SK-N-MC (cell line): ENCODE measurements at regions not wholly inside any gene's neighbourhood (a gene's known extent, or its start where the extent isn't known, plus 50 kb on each side); places are given as distances from the start of the nearest gene placed in this dataset.
"Not testable (repeated sequence)": the region's sequence is repeated elsewhere in the genome, so short reads cannot be mapped to it uniquely, and the experiment has no call there.

ENCODE experiments used
- DNase-seq: peaks from one replicate; pipeline ENCODE4 v3.0.0-alpha.2; 2011; ENCODE audit warnings: low read depth, low spot score
- H3K27ac ChIP-seq: fragments of 200-600 bp; sonication (generic); 2 replicates; pipeline ENCODE4 v1.5.1; 2016; ENCODE audit warnings: mixed run types
- H3K36me3 ChIP-seq: fragments of 200-600 bp; sonication (generic); 2 replicates; pipeline ENCODE4 v1.6.1; 2017; ENCODE audit warnings: antibody characterized with exemption, low read length, mixed read lengths; ENCODE audit not compliant: insufficient read depth
- H3K4me3 ChIP-seq: fragments of 200-600 bp; sonication (generic); 2 replicates; pipeline ENCODE4 v1.5.1; 2016
- H3K9ac ChIP-seq: fragments of 200-600 bp; sonication (generic); 2 replicates; pipeline ENCODE4 v1.8.0; 2017; ENCODE audit warnings: mixed run types, mixed read lengths; ENCODE audit not compliant: insufficient read length
- H3K9me3 ChIP-seq: fragments of 200-600 bp; sonication (generic); 2 replicates; pipeline ENCODE4 v1.6.1; 2017; ENCODE audit warnings: low read depth, mild to moderate bottlenecking, antibody characterized with exemption, low read length, moderate library complexity, mixed read lengths
- EZH2 ChIP-seq: fragments of 200-600 bp; sonication (generic); IDR thresholded peaks from one replicate; pipeline ENCODE4 v1.6.1; 2017; ENCODE audit warnings: antibody characterized with exemption
- FOXP2 ChIP-seq: optimal IDR thresholded peaks from 2 replicates; pipeline ENCODE3; 2011; ENCODE audit warnings: mild to moderate bottlenecking, moderate library complexity; ENCODE audit not compliant: insufficient read depth; ENCODE audit errors: extremely low read length, control extremely low read depth
- POLR2AphosphoS5 ChIP-seq: IDR thresholded peaks from 2 replicates; pipeline ENCODE4 v1.6.1; 2012; ENCODE audit warnings: mild to moderate bottlenecking, low read depth, low read length, borderline replicate concordance

DNA sequence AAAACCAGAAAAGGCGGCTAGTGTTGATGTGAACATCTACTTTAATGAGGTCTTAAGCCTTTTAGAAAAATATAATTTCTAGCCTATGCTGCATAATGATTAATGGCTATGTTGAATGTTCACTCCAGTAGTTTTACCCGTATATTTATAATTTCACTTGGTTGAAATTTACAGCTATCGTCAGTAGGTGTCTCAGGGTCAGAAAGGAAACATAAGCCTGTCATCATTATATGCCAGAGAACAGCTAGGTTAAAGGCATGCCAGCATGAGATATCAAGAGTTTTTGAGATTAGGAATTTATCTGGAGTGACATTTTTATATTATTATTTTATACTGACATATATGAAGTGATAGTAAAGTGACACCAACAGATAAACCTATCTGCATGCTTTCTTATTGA, 904.1 kb downstream of the OTOL1 start:
- no peak overlapping the region for H3K4me3 ChIP-seq
- H3K27ac ChIP-seq: no peak overlapping the region
- no peak for TF ChIP-seq POLR2AphosphoS5
- no peaks in the 10 kb centered on the region for H3K36me3 ChIP-seq
- H3K9ac ChIP-seq: no peak overlapping the region
- peaks cover 8% of the 10 kb centered on the region; the same call in 1 of the 2 replicates for H3K9me3 ChIP-seq
- DNase-seq: no peak

DNA sequence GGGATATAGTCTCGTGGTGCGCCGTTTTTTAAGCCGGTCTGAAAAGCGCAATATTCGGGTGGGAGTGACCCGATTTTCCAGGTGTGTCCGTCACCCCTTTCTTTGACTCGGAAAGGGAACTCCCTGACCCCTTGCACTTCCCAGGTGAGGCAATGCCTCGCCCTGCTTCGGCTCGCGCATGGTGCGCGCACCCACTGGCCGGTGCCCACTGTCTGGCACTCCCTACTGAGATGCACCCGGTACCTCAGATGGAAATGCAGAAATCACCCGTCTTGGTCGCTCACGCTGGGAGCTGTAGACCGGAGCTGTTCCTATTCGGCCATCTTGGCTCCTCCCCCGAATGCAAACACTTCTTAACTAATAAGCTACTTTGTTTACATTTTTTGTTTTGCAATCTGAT, 914.9 kb downstream of the OTOL1 start:
- H3K27ac ChIP-seq, H3K36me3 ChIP-seq, H3K9me3 ChIP-seq, H3K9ac ChIP-seq, DNase-seq, H3K4me3 ChIP-seq: not testable (repeated sequence)

DNA sequence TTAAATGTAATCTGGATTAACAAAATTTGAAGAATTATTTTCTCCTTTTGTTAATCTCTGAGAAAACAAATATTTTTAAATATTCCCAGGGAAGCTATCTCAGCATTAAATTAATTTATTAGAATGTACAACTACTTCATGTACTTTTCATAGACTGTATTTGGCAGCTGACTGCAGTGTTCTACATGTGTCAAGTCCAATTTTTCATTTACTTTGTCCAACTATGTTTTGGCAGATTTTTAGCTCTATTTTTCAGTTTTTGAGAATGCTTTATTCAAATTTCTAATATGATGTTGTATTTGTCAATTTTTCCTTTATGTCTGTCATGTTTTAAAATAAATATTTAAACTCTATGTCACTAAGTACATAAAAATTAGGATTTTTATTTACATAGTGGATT, 925.1 kb downstream of the OTOL1 start:
- H3K9me3 ChIP-seq: no peaks in the 10 kb centered on the region
- no peaks in the 10 kb centered on the region for H3K36me3 ChIP-seq
- no peak for DNase-seq
- H3K27ac ChIP-seq: no peak overlapping the region
- no peak overlapping the region for H3K4me3 ChIP-seq
- no peak overlapping the region for H3K9ac ChIP-seq
- TF ChIP-seq EZH2: no peak
- TF ChIP-seq FOXP2: no peak
- no peak for TF ChIP-seq POLR2AphosphoS5

DNA sequence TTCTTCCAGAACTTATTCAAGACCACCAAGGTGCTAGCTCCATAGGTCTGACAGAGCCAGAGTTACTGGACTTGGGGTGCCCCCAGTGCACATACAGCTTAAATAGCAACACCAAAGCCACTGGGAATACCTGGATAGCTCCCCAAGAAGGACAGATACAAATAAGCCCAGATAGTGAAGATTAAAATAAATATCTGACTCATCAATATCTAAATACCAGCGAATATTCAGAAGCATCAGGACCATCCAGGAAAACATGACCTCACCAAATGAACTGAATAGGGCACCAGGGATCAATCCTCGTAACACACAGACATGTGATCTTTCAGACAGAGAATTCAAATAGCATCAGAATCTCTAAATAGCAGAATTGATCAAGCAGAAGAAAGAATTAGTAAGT, 931.6 kb downstream of the OTOL1 start:
- TF ChIP-seq FOXP2: no peak
- TF ChIP-seq EZH2: no peak
- no peak for TF ChIP-seq POLR2AphosphoS5
- no peak for DNase-seq
- no peaks in the 10 kb centered on the region for H3K9me3 ChIP-seq

DNA sequence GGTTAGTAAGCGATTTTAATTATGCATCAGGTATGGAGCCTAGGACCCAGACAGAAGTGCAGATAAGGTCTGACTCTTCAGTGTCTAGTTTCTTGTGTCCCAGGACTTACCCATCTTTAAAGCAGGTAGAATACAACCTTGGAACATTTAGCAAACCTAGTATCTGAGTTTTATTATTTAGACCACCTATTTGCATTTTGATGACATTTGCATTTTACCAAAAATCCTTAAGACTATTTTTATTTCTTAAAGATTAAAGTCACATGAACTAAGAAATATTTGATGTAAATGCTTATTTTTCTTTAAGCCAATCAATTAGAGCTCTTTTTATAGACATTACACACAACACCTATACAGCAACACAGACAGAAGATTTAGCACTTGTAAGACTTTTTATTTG, 939.1 kb downstream of the OTOL1 start:
- no peaks in the 10 kb centered on the region for H3K36me3 ChIP-seq

More for the DNA sequence above, 931.6 kb downstream of the OTOL1 start:
- Histone ChIP-seq H3K36me3 (no peaks in the 10 kb centered on the region), H3K9ac (no peak overlapping the region), H3K4me3 (no peak overlapping the region), H3K27ac (no peak overlapping the region)

DNA sequence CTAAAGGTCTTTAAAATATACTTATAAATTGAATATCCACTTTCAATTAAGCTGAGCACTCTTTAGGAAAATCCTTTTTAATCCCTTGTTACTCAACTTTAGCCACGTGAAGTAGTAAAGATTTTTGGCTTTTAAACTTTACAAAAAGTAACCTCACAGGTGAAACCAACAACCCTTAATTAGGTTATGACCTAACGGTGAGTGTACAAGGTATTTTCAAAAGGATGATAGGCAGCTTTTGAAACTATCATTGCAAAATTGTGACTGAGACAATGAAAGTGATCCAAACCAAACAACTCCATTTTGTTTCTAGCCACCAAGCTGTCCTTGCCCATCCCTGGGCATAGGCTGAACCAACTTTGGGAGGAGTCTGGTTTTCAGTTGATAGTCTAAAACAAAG, 940.2 kb downstream of the OTOL1 start:
- Histone ChIP-seq H3K27ac (no peak overlapping the region), H3K9me3 (no peaks in the 10 kb centered on the region), H3K4me3 (no peak overlapping the region), H3K9ac (no peak overlapping the region), H3K36me3 (no peaks in the 10 kb centered on the region)
- no peak for TF ChIP-seq POLR2AphosphoS5
- TF ChIP-seq EZH2: no peak
- TF ChIP-seq FOXP2: no peak
- no peak for DNase-seq

More for the DNA sequence above, 939.1 kb downstream of the OTOL1 start:
- H3K27ac ChIP-seq: no peak overlapping the region
- DNase-seq: no peak
- TF ChIP-seq EZH2: no peak
- no peak for TF ChIP-seq POLR2AphosphoS5
- TF ChIP-seq FOXP2: no peak
- H3K4me3 ChIP-seq: no peak overlapping the region
- H3K9me3 ChIP-seq: no peaks in the 10 kb centered on the region
- no peak overlapping the region for H3K9ac ChIP-seq

DNA sequence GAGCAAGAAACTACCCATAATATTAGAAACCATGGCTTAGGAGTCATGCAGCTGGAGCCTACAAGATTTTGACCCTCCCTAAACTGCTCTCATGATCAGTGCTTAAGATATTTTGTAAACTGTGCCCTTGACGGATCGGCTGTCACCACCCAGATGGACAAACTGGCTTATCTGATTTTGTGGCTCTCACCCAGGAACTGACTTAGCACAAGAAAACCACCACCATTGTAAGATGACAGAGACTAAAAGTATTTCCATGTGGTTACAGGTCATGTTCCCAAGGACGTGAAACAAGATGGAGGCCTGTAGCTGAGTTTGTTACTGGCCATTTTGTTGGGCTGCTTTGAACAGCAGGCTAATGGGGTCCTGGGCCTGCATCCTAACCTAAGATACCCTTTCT, 940.9 kb downstream of the OTOL1 start:
- no peaks in the 10 kb centered on the region for H3K9me3 ChIP-seq
- no peak for TF ChIP-seq FOXP2
- no peak for TF ChIP-seq POLR2AphosphoS5
- TF ChIP-seq EZH2: no peak
- H3K27ac ChIP-seq: no peak overlapping the region
- H3K9ac ChIP-seq: no peak overlapping the region
- H3K36me3 ChIP-seq: no peaks in the 10 kb centered on the region
- H3K4me3 ChIP-seq: no peak overlapping the region
- DNase-seq: no peak

DNA sequence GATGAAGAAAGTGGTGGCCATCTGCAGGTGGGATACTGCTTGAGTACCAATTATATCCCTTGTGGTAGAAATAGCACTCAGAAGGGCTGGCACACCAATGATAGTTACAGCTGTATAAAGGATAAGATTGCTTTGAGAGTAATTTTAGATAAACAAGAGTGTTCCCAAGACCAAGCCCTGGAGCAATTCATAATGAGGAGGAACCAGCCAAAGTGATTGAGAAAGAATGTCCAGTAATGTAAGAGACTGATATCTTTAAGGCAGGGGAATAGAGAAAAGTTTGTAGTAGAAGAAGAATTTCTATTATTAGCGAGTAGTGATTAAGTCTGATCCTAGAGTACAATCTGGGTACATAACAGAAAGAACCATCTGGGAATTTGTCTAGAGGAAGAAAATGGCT, 945.1 kb downstream of the OTOL1 start:
- DNase-seq: no peak

DNA sequence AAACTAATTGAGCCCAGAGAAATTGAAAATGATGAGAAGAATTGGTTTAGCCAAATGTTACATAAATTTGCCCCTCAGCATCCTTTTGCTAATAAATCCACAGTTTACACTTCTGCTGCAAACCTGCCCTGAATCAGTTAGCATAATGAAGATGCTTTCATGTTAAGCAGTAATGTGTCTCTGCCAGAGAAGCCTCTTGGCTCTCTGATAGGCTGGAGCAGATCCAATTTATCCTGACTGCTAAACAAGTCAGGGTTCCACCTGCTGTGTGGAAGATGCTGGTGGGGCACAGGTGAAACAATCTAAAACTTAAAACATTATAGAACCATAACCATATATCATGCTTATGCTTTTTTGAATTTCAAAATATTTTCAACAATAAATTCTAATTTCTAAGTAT, 946.8 kb downstream of the OTOL1 start:
- no peak for TF ChIP-seq EZH2
- no peak for TF ChIP-seq POLR2AphosphoS5
- TF ChIP-seq FOXP2: no peak
- no peak overlapping the region for H3K27ac ChIP-seq
- no peak overlapping the region for H3K4me3 ChIP-seq
- H3K9me3 ChIP-seq: no peaks in the 10 kb centered on the region
- H3K9ac ChIP-seq: no peak overlapping the region
- DNase-seq: no peak
- H3K36me3 ChIP-seq: no peaks in the 10 kb centered on the region

More for the DNA sequence above, 945.1 kb downstream of the OTOL1 start:
- Histone ChIP-seq H3K9me3 (no peaks in the 10 kb centered on the region), H3K9ac (no peak overlapping the region), H3K27ac (no peak overlapping the region), H3K4me3 (no peak overlapping the region), H3K36me3 (no peaks in the 10 kb centered on the region)
- TF ChIP-seq POLR2AphosphoS5 (no peak), EZH2 (no peak), FOXP2 (no peak)
